Superior temporal gyrus (tissue), 1 donor: ENCODE measurements at regions not wholly inside any gene's neighbourhood (a gene's known extent, or its start where the extent isn't known, plus 50 kb on each side); places are given as distances from the start of the nearest gene placed in this dataset.

Experiments
- DNase-seq: peaks from one replicate; pipeline ENCODE4 v3.0.0-alpha.2; 2016; ENCODE audit errors: extremely low spot score

- no peak for DNase-seq
These were observed 457.2 kb upstream of the HS6ST1 start for GRCh38 chr2:128775914-128776285.

- no peak for DNase-seq
These were observed 458.0 kb upstream of the HS6ST1 start for GRCh38 chr2:128776461-128777195.

- no peak for DNase-seq
These were observed 458.7 kb upstream of the HS6ST1 start for GRCh38 chr2:128777196-128778035.

- DNase-seq = no peak
These were observed 460.2 kb upstream of the HS6ST1 start for GRCh38 chr2:128778843-128779242.

GRCh38 chr2:128779301-128780095, 460.8 kb upstream of the HS6ST1 start:
- no peak for DNase-seq

GRCh38 chr2:128780434-128781080, 461.9 kb upstream of the HS6ST1 start:
- no peak for DNase-seq

- no peak for DNase-seq
These were observed 462.5 kb upstream of the HS6ST1 start for GRCh38 chr2:128781166-128781565.

- DNase-seq = no peak
These were observed 463.1 kb upstream of the HS6ST1 start for GRCh38 chr2:128781585-128782385.

- DNase-seq = no peak
These were observed 463.9 kb upstream of the HS6ST1 start for GRCh38 chr2:128782411-128783192.

GRCh38 chr2:128783193-128783671, 464.6 kb upstream of the HS6ST1 start:
- no peak for DNase-seq

GRCh38 chr2:128783896-128784295, 465.2 kb upstream of the HS6ST1 start:
- DNase-seq = no peak

- no peak for DNase-seq
These were observed 466.1 kb upstream of the HS6ST1 start for GRCh38 chr2:128784626-128785306.

- DNase-seq = no peak
These were observed 467.6 kb upstream of the HS6ST1 start for GRCh38 chr2:128786316-128786715.

- no peak for DNase-seq
These were observed 468.2 kb upstream of the HS6ST1 start for GRCh38 chr2:128786741-128787478.

- no peak for DNase-seq
These were observed 468.9 kb upstream of the HS6ST1 start for GRCh38 chr2:128787616-128788015.

GRCh38 chr2:128788636-128789220, 470.1 kb upstream of the HS6ST1 start:
- DNase-seq = no peak

- DNase-seq = no peak
These were observed 470.6 kb upstream of the HS6ST1 start for GRCh38 chr2:128789221-128789620.

GRCh38 chr2:128789776-128790455, 471.2 kb upstream of the HS6ST1 start:
- no peak for DNase-seq
